ENCODE measurements at regions not wholly inside any gene's neighbourhood (a gene's known extent, or its start where the extent isn't known, plus 50 kb on each side); places are given as distances from the start of the nearest gene placed in this dataset.

DNA sequence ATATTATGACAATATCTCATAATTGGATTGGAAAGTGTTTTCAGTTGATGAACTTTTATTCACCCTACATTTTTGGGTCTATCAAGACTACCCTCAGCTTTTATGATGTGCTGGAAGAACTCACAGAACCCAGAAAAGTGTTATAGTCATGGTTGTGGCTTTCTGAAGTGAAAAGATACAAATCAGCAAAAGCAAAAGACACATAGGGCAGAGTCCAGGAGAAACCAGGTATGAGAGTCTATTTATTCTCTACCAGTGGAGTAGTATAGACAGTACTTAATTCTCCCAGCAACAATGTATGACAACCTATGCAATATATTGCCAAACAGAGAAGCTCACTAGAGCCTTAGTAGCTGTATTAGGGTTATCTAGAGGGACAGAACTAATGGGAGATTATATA is 280.4 kb upstream of the TTC14 start:
- no peak overlapping the region for H3K9ac ChIP-seq
- TF ChIP-seq EZH2 (IDR thresholded peaks at IDR 0.05; ENCODE audit: insufficient read depth, poor library complexity, severe bottlenecking) (no peak), EZH2phosphoT487 (IDR thresholded peaks at IDR 0.05; ENCODE audit: insufficient read depth, low read depth) (no peak)
- no peaks in the 10 kb centered on the region for H3F3A ChIP-seq (ENCODE audit: insufficient read depth)
- no peak overlapping the region for H2AFZ ChIP-seq
- H3K4me2 ChIP-seq (ENCODE audit: unreplicated experiment) = no peak overlapping the region
- no peaks in the 10 kb centered on the region for H3K9me3 ChIP-seq (ENCODE audit: low read depth)
- H3K27ac ChIP-seq = no peak overlapping the region
- no peaks in the 10 kb centered on the region for H3K36me3 ChIP-seq (ENCODE audit: low read depth)
- no peak overlapping the region for H3K4me3 ChIP-seq
- H3K9me2 ChIP-seq (ENCODE audit: insufficient read depth) = no peaks in the 10 kb centered on the region
- DNase-seq = no peak
- no peaks in the 10 kb centered on the region for H3K79me2 ChIP-seq (ENCODE audit: insufficient read depth)
- H4K20me1 ChIP-seq (ENCODE audit: insufficient read depth) = no peaks in the 10 kb centered on the region
- H3K27me3 ChIP-seq (replicated peaks; ENCODE audit: insufficient read depth) = no peaks in the 10 kb centered on the region
- in situ Hi-C loops (cut with MboI) = no loop called here
- peaks cover 6% of the 10 kb centered on the region; the same call in 1 of the 2 replicates for H3K4me1 ChIP-seq (ENCODE audit: insufficient read depth)

DNA sequence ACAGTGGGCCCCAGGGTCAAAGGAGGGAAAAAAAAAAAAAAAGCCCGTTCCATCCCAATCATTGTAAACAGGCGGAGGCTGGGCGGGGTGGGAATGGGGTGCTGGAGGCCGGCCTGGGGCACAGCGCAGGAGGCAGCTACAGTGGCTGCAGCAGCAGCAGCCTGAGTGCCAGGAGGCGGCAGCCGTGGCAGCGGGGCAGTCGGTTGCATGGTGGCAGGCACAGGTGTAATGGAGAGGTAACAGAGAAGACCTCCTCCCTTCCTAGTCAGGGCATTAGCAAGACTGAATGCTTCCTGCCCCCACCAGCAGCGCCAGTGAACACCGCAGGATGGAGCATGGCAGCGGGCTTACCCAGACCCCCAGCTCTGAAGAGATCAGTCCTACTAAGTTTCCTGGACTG is 279.1 kb upstream of the TTC14 start:
- Histone ChIP-seq H3K9me2 (ENCODE audit: insufficient read depth) (no peaks in the 10 kb centered on the region), H3F3A (ENCODE audit: insufficient read depth) (no peaks in the 10 kb centered on the region), H3K27me3 (replicated peaks; ENCODE audit: insufficient read depth) (no peaks in the 10 kb centered on the region), H3K27ac (no peak overlapping the region), H3K79me2 (ENCODE audit: insufficient read depth) (no peaks in the 10 kb centered on the region), H3K36me3 (ENCODE audit: low read depth) (no peaks in the 10 kb centered on the region), H3K4me1 (ENCODE audit: insufficient read depth) (peaks cover 6% of the 10 kb centered on the region; the same call in 1 of the 2 replicates), H3K9me3 (ENCODE audit: low read depth) (no peaks in the 10 kb centered on the region), H3K4me2 (ENCODE audit: unreplicated experiment) (no peak overlapping the region), H3K4me3 (no peak overlapping the region), H2AFZ (no peak overlapping the region), H3K9ac (no peak overlapping the region), H4K20me1 (ENCODE audit: insufficient read depth) (no peaks in the 10 kb centered on the region)
- in situ Hi-C loops (cut with MboI) = no loop called here
- WGBS, 2 experiments (ENCODE audit: low coverage in 1 of 2, low lambda C conversion rate in 2 of 2, missing lambda C conversion rate in 2 of 2) = 66 to 67% methylated on average over 11 to 12 of the region's 12 CpGs
- TF ChIP-seq EZH2phosphoT487 (IDR thresholded peaks at IDR 0.05; ENCODE audit: insufficient read depth, low read depth) (no peak), EZH2 (IDR thresholded peaks at IDR 0.05; ENCODE audit: insufficient read depth, poor library complexity, severe bottlenecking) (no peak)
- no peak for DNase-seq

DNA sequence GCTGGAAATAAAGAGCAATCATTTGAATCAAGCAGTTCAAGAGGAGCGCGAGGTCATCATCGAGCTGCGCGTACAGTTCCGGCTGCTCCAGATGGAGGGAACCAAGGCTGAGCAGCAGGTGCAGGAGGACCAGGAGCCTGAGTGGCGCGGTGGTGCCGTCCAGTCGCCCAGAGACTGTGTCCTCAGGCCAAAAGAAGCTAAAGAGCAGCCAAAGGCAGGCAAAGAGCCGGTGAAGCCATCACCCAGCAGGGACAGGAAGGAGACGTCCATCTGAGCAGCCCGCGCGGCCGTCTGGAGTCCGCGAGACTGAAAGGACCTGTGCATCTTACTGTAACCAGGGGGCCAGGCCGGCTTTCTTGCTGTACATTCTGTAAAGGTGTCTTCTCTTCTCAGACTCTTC is 277.2 kb upstream of the TTC14 start:
- Histone ChIP-seq H3K27me3 (replicated peaks; ENCODE audit: insufficient read depth) (no peaks in the 10 kb centered on the region), H3K9me3 (ENCODE audit: low read depth) (no peaks in the 10 kb centered on the region), H3K4me2 (ENCODE audit: unreplicated experiment) (no peak overlapping the region), H3K4me3 (no peak overlapping the region), H3K9me2 (ENCODE audit: insufficient read depth) (no peaks in the 10 kb centered on the region), H3K9ac (no peak overlapping the region), H3F3A (ENCODE audit: insufficient read depth) (no peaks in the 10 kb centered on the region), H4K20me1 (ENCODE audit: insufficient read depth) (no peaks in the 10 kb centered on the region), H2AFZ (no peak overlapping the region), H3K27ac (no peak overlapping the region), H3K79me2 (ENCODE audit: insufficient read depth) (no peaks in the 10 kb centered on the region), H3K4me1 (ENCODE audit: insufficient read depth) (peaks cover under 1% of the 10 kb centered on the region; the same call in 1 of the 2 replicates), H3K36me3 (ENCODE audit: low read depth) (no peaks in the 10 kb centered on the region)
- 68 to 70% methylated on average over 19 of the region's 19 CpGs for WGBS, 2 experiments (ENCODE audit: low coverage in 1 of 2, low lambda C conversion rate in 2 of 2, missing lambda C conversion rate in 2 of 2)
- in situ Hi-C loops (cut with MboI) = no loop called here
- TF ChIP-seq EZH2phosphoT487 (IDR thresholded peaks at IDR 0.05; ENCODE audit: insufficient read depth, low read depth) (no peak), EZH2 (IDR thresholded peaks at IDR 0.05; ENCODE audit: insufficient read depth, poor library complexity, severe bottlenecking) (no peak)
- no peak for DNase-seq

DNA sequence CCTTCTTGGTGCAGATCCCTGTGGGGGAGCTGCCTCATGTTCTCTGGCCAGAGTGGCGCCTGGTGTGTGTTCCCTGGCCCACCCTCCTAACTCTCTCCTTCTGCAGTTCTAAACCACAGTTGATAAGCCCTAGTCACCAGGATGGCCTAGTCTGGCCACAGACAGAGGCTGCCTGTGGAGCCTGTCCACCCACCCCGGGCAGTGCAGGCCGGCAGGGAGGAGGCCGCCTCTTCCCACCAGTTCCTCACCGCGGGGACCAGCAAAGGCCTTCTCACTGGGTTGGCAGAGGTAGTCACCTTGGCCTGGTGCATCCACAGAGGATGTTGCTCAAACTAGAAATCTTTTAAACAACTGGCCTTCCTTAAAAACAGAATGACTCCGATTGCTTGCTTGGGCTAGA is 276.4 kb upstream of the TTC14 start:
- TF ChIP-seq EZH2 (IDR thresholded peaks at IDR 0.05; ENCODE audit: insufficient read depth, poor library complexity, severe bottlenecking) (no peak), EZH2phosphoT487 (IDR thresholded peaks at IDR 0.05; ENCODE audit: insufficient read depth, low read depth) (no peak)
- Histone ChIP-seq H3K4me3 (no peak overlapping the region), H2AFZ (no peak overlapping the region), H3K4me1 (ENCODE audit: insufficient read depth) (no peaks in the 10 kb centered on the region), H3K9me2 (ENCODE audit: insufficient read depth) (no peaks in the 10 kb centered on the region), H3K9me3 (ENCODE audit: low read depth) (no peaks in the 10 kb centered on the region), H3K9ac (no peak overlapping the region), H3K79me2 (ENCODE audit: insufficient read depth) (no peaks in the 10 kb centered on the region), H3F3A (ENCODE audit: insufficient read depth) (no peaks in the 10 kb centered on the region), H4K20me1 (ENCODE audit: insufficient read depth) (no peaks in the 10 kb centered on the region), H3K4me2 (ENCODE audit: unreplicated experiment) (no peak overlapping the region), H3K36me3 (ENCODE audit: low read depth) (no peaks in the 10 kb centered on the region), H3K27ac (no peak overlapping the region), H3K27me3 (replicated peaks; ENCODE audit: insufficient read depth) (no peaks in the 10 kb centered on the region)
- no peak for DNase-seq
- WGBS, 2 experiments (ENCODE audit: low coverage in 1 of 2, low lambda C conversion rate in 2 of 2, missing lambda C conversion rate in 2 of 2) = 60 to 64% methylated on average over 7 of the region's 7 CpGs
- in situ Hi-C loops (cut with MboI) = no loop called here

DNA sequence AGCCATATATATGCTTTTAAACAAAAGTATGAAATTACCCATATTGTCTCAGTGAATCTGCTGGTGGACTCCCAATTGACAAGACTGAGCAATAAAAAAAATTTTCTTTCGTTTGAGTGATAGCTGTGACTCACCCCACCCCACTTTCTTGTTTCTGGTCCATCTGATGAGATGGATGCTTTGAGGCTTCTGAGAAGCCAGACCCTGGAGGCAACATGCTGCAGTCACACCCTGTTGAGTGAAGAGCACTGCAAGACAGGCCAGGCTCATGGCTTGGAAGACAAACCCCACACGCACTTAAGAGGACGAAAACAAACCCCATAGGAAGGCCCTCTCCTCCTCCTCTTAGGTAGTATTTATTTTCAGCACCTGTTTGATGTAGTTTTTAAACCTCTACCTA is 276.0 kb upstream of the TTC14 start:
- H3F3A ChIP-seq (ENCODE audit: insufficient read depth) = no peaks in the 10 kb centered on the region
- H3K27ac ChIP-seq = no peak overlapping the region
- in situ Hi-C loops (cut with MboI) = no loop called here
- no peak overlapping the region for H2AFZ ChIP-seq
- H3K4me1 ChIP-seq (ENCODE audit: insufficient read depth) = no peaks in the 10 kb centered on the region
- no peaks in the 10 kb centered on the region for H3K27me3 ChIP-seq (replicated peaks; ENCODE audit: insufficient read depth)
- TF ChIP-seq EZH2phosphoT487 (IDR thresholded peaks at IDR 0.05; ENCODE audit: insufficient read depth, low read depth) = no peak
- no peak for TF ChIP-seq EZH2 (IDR thresholded peaks at IDR 0.05; ENCODE audit: insufficient read depth, poor library complexity, severe bottlenecking)
- no peaks in the 10 kb centered on the region for H3K9me3 ChIP-seq (ENCODE audit: low read depth)
- no peaks in the 10 kb centered on the region for H3K79me2 ChIP-seq (ENCODE audit: insufficient read depth)
- no peaks in the 10 kb centered on the region for H3K9me2 ChIP-seq (ENCODE audit: insufficient read depth)
- no peak overlapping the region for H3K4me3 ChIP-seq
- no peaks in the 10 kb centered on the region for H3K36me3 ChIP-seq (ENCODE audit: low read depth)
- no peak overlapping the region for H3K4me2 ChIP-seq (ENCODE audit: unreplicated experiment)
- H4K20me1 ChIP-seq (ENCODE audit: insufficient read depth) = no peaks in the 10 kb centered on the region
- no peak overlapping the region for H3K9ac ChIP-seq
- WGBS, 2 experiments (ENCODE audit: low coverage in 1 of 2, low lambda C conversion rate in 2 of 2, missing lambda C conversion rate in 2 of 2) = 50 to 55% methylated on average over 3 of the region's 3 CpGs
- no peak for DNase-seq
